WTC11 (cell line): ENCODE measurements at regions not wholly inside any gene's neighbourhood (a gene's known extent, or its start where the extent isn't known, plus 50 kb on each side); places are given as distances from the start of the nearest gene placed in this dataset.

ENCODE experiments used
- ATAC-seq: fragments of 200-7000 bp; cut with Tn5 transposase; 2 replicates; pipeline ENCODE4 v1.10.0; 2021; ENCODE audit warnings: mild to moderate bottlenecking, moderate library complexity
- CTCF ChIA-PET: fragments of 300-600 bp; sonication (Branson Sonifier 250); formaldehyde crosslinking; loops from one replicate; lab custom pipeline; 2021; ENCODE audit warnings: antibody characterized with exemption; lab: Charles Lee
- POLR2A ChIA-PET: fragments of 350-600 bp; sonication (Branson Sonifier 250); formaldehyde crosslinking; loops from one replicate; lab custom pipeline; 2021; ENCODE audit warnings: antibody characterized with exemption; lab: Charles Lee
- DNase-seq: peaks from one replicate; pipeline ENCODE4 v3.0.0; 2021; ENCODE audit warnings: low spot score
- H3K27ac Mint-ChIP-seq: 2 replicates; pipeline ENCODE4 v1.8.0; 2021; ENCODE audit warnings: mixed read lengths
- H3K27me3 Mint-ChIP-seq: 2 replicates; pipeline ENCODE4 v1.8.0; 2021; ENCODE audit warnings: low read depth, mild to moderate bottlenecking, moderate library complexity, mixed read lengths
- H3K36me3 Mint-ChIP-seq: 2 replicates; pipeline ENCODE4 v1.8.0; 2021; ENCODE audit warnings: mixed read lengths
- H3K4me1 Mint-ChIP-seq: 2 replicates; pipeline ENCODE4 v1.8.0; 2022; ENCODE audit warnings: mixed read lengths
- H3K4me3 Mint-ChIP-seq: 2 replicates; pipeline ENCODE4 v1.8.0; 2021; ENCODE audit warnings: mild to moderate bottlenecking, moderate library complexity, mixed read lengths
- H3K9me3 Mint-ChIP-seq: 2 replicates; pipeline ENCODE4 v1.8.0; 2021; ENCODE audit warnings: mixed read lengths
- CBFB ChIP-seq: sonication (generic); formaldehyde crosslinking; IDR thresholded peaks from 2 replicates; pipeline ENCODE4 v1.8.1; 2022; ENCODE audit warnings: mild to moderate bottlenecking, low read depth, missing genetic modification reagents
- SP1 ChIP-seq: sonication (generic); formaldehyde crosslinking; conservative IDR thresholded peaks from 2 replicates; pipeline ENCODE4 v1.8.1; 2022; ENCODE audit warnings: missing genetic modification reagents
- ZNF423 ChIP-seq: fragments of 250-450 bp; sonication (Bioruptor Pico); IDR thresholded peaks from 2 replicates; pipeline ENCODE4 v2.1.2; 2022; ENCODE audit warnings: mild to moderate bottlenecking, moderate library complexity
- TF ChIP-seq, protein P1 (sequence below): fragments of 250-450 bp; sonication (Bioruptor Pico); IDR thresholded peaks from 2 replicates; pipeline ENCODE4 v2.1.2; 2022; ENCODE audit warnings: mild to moderate bottlenecking, moderate library complexity
- TF ChIP-seq, protein P2 (sequence below): sonication (generic); formaldehyde crosslinking; IDR thresholded peaks from 2 replicates; pipeline ENCODE4 v1.8.0; 2022; ENCODE audit warnings: mild to moderate bottlenecking, missing genetic modification reagents
- TF ChIP-seq, protein P3 (sequence below): sonication (generic); formaldehyde crosslinking; conservative IDR thresholded peaks from 2 replicates; pipeline ENCODE4 v1.8.1; 2023; ENCODE audit warnings: mild to moderate bottlenecking, low read depth, missing genetic modification reagents, moderate library complexity
- TF ChIP-seq, protein P4 (sequence below): fragments of 200-600 bp; IDR thresholded peaks from 2 replicates; pipeline ENCODE4 v1.8.0; 2022; ENCODE audit warnings: antibody characterized with exemption
- TF ChIP-seq, protein P5 (sequence below): sonication (generic); formaldehyde crosslinking; IDR thresholded peaks from 2 replicates; pipeline ENCODE4 v1.8.1; 2022; ENCODE audit warnings: low read depth, missing genetic modification reagents, borderline replicate concordance

DNA sequence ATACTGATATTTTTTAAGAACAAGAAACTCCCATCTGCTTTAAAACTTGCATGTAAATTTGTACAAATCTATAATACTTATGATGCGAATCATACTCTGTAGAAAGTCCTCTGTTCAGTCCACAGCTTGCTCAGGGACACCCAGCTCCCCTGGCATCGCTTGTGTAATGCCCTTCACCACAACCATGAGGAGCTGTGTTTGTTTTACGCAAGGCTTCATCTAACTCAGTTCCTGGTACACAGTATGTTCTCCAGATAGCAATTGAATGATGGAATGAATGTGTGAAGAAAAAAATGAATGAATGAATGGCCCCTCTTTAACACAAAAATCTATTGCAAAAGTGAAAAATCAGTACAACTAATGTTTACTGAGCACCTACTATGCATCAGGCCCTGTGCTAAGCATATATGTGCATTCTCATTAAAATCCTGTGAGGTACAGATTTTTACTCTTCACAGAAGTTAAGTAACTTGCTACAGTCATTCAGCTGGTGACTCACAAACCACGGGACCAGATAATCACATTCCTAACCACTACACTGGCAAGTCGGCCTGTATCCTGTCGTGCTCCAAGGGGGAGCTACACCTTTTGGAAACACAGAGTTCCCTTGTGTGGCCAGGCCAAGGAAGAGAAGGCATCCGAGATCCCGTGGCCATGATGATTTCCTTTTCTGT, 58.7 kb upstream of the KDR start:
- Mint-ChIP-seq H3K27ac (peak overlapping the region; percentile 47), H3K4me1 (peaks cover 80% of the 10 kb centered on the region), H3K27me3 (no peaks in the 10 kb centered on the region), H3K36me3 (peaks cover 6% of the 10 kb centered on the region), H3K4me3 (no peak overlapping the region)
- ChIA-PET POLR2A (interaction anchor here (1.9 kb wide), 1 partner anchor 58 kb away, joined by 4 read pairs; the partner anchor contains the start of gene KDR), CTCF (interaction anchor here (0.6 to 4.2 kb wide), 41 partner anchors 8 to 750 kb away, joined by 3 to 59 read pairs (median 4); partner anchors contain the start of genes KDR, SRD5A3 and TMEM165)
- TF ChIP-seq, protein P1, sequence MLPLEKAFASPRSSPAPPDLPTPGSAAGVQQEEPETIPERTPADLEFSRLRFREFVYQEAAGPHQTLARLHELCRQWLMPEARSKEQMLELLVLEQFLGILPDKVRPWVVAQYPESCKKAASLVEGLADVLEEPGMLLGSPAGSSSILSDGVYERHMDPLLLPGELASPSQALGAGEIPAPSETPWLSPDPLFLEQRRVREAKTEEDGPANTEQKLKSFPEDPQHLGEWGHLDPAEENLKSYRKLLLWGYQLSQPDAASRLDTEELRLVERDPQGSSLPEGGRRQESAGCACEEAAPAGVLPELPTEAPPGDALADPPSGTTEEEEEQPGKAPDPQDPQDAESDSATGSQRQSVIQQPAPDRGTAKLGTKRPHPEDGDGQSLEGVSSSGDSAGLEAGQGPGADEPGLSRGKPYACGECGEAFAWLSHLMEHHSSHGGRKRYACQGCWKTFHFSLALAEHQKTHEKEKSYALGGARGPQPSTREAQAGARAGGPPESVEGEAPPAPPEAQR (CRISPR knock-in tag), result no peak
- TF ChIP-seq, protein P2, sequence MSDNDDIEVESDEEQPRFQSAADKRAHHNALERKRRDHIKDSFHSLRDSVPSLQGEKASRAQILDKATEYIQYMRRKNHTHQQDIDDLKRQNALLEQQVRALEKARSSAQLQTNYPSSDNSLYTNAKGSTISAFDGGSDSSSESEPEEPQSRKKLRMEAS (CRISPR knock-in tag), result 0 out of 2 replicates have a peak, but pooled peaks have one; percentile 8
- TF ChIP-seq, protein P3, sequence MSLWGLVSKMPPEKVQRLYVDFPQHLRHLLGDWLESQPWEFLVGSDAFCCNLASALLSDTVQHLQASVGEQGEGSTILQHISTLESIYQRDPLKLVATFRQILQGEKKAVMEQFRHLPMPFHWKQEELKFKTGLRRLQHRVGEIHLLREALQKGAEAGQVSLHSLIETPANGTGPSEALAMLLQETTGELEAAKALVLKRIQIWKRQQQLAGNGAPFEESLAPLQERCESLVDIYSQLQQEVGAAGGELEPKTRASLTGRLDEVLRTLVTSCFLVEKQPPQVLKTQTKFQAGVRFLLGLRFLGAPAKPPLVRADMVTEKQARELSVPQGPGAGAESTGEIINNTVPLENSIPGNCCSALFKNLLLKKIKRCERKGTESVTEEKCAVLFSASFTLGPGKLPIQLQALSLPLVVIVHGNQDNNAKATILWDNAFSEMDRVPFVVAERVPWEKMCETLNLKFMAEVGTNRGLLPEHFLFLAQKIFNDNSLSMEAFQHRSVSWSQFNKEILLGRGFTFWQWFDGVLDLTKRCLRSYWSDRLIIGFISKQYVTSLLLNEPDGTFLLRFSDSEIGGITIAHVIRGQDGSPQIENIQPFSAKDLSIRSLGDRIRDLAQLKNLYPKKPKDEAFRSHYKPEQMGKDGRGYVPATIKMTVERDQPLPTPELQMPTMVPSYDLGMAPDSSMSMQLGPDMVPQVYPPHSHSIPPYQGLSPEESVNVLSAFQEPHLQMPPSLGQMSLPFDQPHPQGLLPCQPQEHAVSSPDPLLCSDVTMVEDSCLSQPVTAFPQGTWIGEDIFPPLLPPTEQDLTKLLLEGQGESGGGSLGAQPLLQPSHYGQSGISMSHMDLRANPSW (CRISPR knock-in tag), result no peak
- TF ChIP-seq, all 79 proteins: peak for 1
- ATAC-seq (peak; percentile 71), DNase-seq (peak; percentile 26)
- peaks cover 5% of the 10 kb centered on the region for H3K9me3 Mint-ChIP-seq

DNA sequence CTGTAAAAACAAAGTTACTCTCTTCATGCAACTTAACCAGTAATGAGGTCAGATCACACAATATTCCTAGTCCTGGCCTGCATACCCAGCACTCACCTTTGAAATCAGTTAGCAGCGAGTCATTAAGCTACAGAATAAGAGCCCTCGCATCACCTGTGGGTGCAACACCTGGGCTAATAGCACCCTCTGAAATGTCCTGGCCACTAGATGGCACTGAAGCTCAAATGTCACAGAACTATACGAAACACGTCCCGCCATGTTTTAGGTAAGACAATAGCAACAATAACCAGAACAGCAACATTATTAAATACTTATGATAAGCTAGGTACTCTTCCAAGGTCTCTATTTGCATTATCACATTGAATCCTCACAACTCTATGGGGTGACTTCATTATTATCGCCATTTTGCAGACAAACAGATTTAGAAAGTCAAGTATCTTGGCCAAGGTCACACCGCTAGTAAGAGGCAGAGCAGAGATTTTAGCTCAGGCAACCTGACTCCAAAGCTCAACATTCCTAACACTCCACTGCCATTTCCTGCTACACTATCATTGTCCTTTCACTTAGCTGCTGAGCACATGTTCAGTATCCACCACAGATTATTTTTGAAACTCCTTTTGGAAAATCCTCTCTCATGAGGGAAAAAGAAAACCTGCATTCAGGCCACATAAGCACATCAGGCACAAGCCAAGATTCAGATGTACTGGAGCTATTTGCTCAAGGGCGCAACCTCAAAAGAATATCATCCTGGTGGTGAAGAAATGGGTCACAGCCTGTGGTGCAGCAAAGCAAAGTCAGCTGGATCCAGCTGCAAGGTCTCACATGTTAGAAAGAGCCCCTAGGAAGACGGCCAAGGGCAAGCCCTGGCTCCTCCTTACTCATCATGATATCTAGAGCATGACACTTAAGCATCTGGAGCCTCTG, 59.5 kb upstream of the KDR start:
- Mint-ChIP-seq H3K9me3 (peaks cover 13% of the 10 kb centered on the region), H3K27me3 (no peaks in the 10 kb centered on the region), H3K36me3 (peaks cover 14% of the 10 kb centered on the region), H3K27ac (peak overlapping the region; percentile 47), H3K4me3 (no peak overlapping the region), H3K4me1 (peaks cover 82% of the 10 kb centered on the region)
- peak; percentile 62 for ATAC-seq
- ChIA-PET CTCF (interaction anchor here (0.6 to 4.2 kb wide), 49 partner anchors 8 to 1325 kb away, joined by 3 to 59 read pairs (median 4); partner anchors contain the start of genes KDR, SRD5A3 and TMEM165), POLR2A (interaction anchor here (0.6 to 1.9 kb wide), 2 partner anchors 59 to 131 kb away, joined by 3 to 4 read pairs; partner anchors contain the start of gene KDR)
- peak; percentile 60 for DNase-seq
- TF ChIP-seq, protein P2 (CRISPR knock-in tag), result 0 out of 2 replicates have a peak, but pooled peaks have one; percentile 8
- 0 out of 2 replicates have a peak, but pooled peaks have one; percentile 20 for TF ChIP-seq SP1 (CRISPR knock-in tag)
- peak; percentile 72 for TF ChIP-seq ZNF423 (CRISPR knock-in tag)
- TF ChIP-seq, protein P4, sequence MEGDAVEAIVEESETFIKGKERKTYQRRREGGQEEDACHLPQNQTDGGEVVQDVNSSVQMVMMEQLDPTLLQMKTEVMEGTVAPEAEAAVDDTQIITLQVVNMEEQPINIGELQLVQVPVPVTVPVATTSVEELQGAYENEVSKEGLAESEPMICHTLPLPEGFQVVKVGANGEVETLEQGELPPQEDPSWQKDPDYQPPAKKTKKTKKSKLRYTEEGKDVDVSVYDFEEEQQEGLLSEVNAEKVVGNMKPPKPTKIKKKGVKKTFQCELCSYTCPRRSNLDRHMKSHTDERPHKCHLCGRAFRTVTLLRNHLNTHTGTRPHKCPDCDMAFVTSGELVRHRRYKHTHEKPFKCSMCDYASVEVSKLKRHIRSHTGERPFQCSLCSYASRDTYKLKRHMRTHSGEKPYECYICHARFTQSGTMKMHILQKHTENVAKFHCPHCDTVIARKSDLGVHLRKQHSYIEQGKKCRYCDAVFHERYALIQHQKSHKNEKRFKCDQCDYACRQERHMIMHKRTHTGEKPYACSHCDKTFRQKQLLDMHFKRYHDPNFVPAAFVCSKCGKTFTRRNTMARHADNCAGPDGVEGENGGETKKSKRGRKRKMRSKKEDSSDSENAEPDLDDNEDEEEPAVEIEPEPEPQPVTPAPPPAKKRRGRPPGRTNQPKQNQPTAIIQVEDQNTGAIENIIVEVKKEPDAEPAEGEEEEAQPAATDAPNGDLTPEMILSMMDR, result peak; percentile 33; the same call in 1 of the 2 replicates
- TF ChIP-seq CBFB, result no peak
- TF ChIP-seq, protein P5, sequence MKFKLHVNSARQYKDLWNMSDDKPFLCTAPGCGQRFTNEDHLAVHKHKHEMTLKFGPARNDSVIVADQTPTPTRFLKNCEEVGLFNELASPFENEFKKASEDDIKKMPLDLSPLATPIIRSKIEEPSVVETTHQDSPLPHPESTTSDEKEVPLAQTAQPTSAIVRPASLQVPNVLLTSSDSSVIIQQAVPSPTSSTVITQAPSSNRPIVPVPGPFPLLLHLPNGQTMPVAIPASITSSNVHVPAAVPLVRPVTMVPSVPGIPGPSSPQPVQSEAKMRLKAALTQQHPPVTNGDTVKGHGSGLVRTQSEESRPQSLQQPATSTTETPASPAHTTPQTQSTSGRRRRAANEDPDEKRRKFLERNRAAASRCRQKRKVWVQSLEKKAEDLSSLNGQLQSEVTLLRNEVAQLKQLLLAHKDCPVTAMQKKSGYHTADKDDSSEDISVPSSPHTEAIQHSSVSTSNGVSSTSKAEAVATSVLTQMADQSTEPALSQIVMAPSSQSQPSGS (CRISPR knock-in tag), result no peak
- TF ChIP-seq, all 79 proteins: peak for 4
